Right lobe of liver (tissue), 4 donors: ENCODE measurements at regions not wholly inside any gene's neighbourhood (a gene's known extent, or its start where the extent isn't known, plus 50 kb on each side); places are given as distances from the start of the nearest gene placed in this dataset.

Experiments used
- POLR2A ChIP-seq: fragments of 450-650 bp; IDR thresholded peaks from one replicate; pipeline ENCODE4 v1.6.1; 2017; ENCODE audit warnings: antibody characterized with exemption, mild to moderate bottlenecking
- TF ChIP-seq, protein P1 (sequence below), 4 donors: fragments of 200-600 bp in 3 of 4; fragments of 450-650 bp in 1 of 4; IDR thresholded peaks; one replicate each; pipeline versions ENCODE4 v1.5.1 to v1.8.0; 2016 to 2022; ENCODE audit warnings: antibody characterized with exemption in 4 of 4, mild to moderate bottlenecking in 2 of 4
- donor health status: DM: no; HTN: no; CAD: no.
- donor health status: DM: no; HTN: no; CAD: no.
- donor health status: DM: no; HTN: yes; CAD: no.

DNA sequence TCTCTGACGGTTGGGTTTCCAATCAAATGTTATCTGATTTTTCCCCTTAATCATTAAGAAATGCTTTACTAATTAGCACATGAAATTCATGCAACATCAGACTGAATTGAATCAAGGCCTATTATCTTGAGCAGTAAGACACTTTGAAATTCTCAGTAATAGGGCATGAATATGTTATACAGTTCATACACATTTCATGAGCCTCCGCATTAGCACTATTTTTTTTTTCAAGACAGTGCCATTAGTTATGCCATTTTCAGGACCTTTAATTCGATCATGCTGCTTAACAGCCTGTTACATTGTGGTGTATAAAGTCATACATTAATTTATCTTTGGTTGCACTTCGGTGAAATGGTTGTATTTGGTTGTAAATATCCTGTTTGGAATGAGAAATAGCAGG is 862.6 kb upstream of the GOT2 start:
- no peak for TF ChIP-seq POLR2A
- TF ChIP-seq, protein P1, sequence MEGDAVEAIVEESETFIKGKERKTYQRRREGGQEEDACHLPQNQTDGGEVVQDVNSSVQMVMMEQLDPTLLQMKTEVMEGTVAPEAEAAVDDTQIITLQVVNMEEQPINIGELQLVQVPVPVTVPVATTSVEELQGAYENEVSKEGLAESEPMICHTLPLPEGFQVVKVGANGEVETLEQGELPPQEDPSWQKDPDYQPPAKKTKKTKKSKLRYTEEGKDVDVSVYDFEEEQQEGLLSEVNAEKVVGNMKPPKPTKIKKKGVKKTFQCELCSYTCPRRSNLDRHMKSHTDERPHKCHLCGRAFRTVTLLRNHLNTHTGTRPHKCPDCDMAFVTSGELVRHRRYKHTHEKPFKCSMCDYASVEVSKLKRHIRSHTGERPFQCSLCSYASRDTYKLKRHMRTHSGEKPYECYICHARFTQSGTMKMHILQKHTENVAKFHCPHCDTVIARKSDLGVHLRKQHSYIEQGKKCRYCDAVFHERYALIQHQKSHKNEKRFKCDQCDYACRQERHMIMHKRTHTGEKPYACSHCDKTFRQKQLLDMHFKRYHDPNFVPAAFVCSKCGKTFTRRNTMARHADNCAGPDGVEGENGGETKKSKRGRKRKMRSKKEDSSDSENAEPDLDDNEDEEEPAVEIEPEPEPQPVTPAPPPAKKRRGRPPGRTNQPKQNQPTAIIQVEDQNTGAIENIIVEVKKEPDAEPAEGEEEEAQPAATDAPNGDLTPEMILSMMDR (IDR thresholded peaks at IDR 0.05) = no peak
